ENCODE measurements at regions not wholly inside any gene's neighbourhood (a gene's known extent, or its start where the extent isn't known, plus 50 kb on each side); places are given as distances from the start of the nearest gene placed in this dataset.

- TF ChIP-seq, protein P1, sequence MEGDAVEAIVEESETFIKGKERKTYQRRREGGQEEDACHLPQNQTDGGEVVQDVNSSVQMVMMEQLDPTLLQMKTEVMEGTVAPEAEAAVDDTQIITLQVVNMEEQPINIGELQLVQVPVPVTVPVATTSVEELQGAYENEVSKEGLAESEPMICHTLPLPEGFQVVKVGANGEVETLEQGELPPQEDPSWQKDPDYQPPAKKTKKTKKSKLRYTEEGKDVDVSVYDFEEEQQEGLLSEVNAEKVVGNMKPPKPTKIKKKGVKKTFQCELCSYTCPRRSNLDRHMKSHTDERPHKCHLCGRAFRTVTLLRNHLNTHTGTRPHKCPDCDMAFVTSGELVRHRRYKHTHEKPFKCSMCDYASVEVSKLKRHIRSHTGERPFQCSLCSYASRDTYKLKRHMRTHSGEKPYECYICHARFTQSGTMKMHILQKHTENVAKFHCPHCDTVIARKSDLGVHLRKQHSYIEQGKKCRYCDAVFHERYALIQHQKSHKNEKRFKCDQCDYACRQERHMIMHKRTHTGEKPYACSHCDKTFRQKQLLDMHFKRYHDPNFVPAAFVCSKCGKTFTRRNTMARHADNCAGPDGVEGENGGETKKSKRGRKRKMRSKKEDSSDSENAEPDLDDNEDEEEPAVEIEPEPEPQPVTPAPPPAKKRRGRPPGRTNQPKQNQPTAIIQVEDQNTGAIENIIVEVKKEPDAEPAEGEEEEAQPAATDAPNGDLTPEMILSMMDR (IDR thresholded peaks at IDR 0.05; ENCODE audit: borderline replicate concordance, extremely low read depth, low read length, poor library complexity, severe bottlenecking), result no peak
- no peak for TF ChIP-seq EZH2 (IDR thresholded peaks at IDR 0.05; ENCODE audit: borderline replicate concordance, low read depth, low read length, severe bottlenecking)
Observed at GRCh38 chr1:72570815-72571214, 288.5 kb upstream of the NEGR1 start.
